ENCODE measurements at regions not wholly inside any gene's neighbourhood (a gene's known extent, or its start where the extent isn't known, plus 50 kb on each side); places are given as distances from the start of the nearest gene placed in this dataset.

DNA sequence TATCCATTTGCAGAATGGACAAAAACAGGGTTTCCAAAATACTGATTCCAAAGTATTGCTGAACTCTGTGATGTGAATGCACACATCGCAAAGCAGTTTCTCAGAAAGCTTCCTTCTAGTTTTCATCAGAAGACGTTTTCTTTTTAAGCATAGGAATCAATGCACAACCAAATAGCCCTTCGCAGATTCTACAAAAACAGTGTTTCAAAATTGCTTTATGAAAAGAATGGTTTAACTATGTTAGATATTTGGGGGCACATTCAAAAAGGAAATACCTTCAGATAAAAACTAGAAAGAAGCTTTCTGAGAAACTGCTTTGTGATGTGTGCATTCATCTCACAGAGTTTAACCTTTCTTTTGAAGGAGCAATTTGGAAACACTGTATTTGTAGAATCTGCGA is 569.7 kb downstream of the ALG10 start:
- TF ChIP-seq, protein P1, sequence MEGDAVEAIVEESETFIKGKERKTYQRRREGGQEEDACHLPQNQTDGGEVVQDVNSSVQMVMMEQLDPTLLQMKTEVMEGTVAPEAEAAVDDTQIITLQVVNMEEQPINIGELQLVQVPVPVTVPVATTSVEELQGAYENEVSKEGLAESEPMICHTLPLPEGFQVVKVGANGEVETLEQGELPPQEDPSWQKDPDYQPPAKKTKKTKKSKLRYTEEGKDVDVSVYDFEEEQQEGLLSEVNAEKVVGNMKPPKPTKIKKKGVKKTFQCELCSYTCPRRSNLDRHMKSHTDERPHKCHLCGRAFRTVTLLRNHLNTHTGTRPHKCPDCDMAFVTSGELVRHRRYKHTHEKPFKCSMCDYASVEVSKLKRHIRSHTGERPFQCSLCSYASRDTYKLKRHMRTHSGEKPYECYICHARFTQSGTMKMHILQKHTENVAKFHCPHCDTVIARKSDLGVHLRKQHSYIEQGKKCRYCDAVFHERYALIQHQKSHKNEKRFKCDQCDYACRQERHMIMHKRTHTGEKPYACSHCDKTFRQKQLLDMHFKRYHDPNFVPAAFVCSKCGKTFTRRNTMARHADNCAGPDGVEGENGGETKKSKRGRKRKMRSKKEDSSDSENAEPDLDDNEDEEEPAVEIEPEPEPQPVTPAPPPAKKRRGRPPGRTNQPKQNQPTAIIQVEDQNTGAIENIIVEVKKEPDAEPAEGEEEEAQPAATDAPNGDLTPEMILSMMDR (IDR thresholded peaks at IDR 0.05; ENCODE audit: borderline replicate concordance, extremely low read depth, low read length, poor library complexity, severe bottlenecking) = no peak
- TF ChIP-seq EZH2 (IDR thresholded peaks at IDR 0.05; ENCODE audit: borderline replicate concordance, low read depth, low read length, severe bottlenecking) = no peak

Measured in DND-41 (cell line).